HL-60/S4 (cell line): ENCODE measurements at regions not wholly inside any gene's neighbourhood (a gene's known extent, or its start where the extent isn't known, plus 50 kb on each side); places are given as distances from the start of the nearest gene placed in this dataset.

Source experiments
- in situ Hi-C: fragments of 300-500 bp; cut with MboI; formaldehyde crosslinking; loops from 2 replicates; pipeline ENCODE4 v1.14.3; 2022; ENCODE audit warnings: low sequenced_read_pairs

DNA sequence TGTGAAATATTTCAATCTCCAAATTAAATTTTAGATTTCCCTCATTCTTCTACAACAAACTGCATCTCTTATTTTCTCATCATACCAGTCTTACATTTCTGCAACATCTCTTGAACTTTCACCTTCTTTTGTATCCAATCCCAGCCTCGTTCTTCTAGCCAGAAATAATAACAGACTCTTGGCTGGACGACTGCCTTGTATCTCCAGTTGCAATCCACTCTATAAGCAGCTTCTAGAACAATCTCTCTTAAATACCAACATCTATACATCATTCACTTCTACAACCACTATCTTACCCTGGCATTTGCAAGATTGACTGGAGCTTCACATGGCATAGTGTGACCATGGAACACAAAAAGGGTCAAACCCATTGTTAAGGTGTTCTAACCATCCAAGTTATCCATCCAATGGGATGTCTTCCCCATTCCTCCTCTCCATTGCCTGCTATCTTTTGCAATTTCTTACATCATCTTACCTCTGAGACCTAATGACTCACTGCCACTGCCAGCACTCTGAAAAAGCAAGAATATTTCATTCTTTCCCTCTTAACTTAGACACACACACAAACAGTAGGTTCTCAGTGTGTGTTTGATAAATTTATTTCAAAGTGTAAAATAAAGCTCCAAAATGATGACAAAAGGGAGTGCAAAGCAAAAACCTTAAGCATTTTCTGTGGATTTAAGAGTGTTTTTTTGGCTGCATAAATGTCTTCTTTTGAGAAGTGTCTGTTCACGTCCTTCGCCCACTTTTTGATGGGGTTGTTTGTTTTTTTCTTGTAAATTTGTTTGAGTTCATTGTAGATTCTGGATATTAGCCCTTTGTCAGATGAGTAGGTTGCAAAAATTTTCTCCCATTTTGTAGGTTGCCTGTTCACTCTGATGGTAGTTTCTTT, 145.6 kb downstream of the METTL4 start:
- in situ Hi-C loops = no loop called here

DNA sequence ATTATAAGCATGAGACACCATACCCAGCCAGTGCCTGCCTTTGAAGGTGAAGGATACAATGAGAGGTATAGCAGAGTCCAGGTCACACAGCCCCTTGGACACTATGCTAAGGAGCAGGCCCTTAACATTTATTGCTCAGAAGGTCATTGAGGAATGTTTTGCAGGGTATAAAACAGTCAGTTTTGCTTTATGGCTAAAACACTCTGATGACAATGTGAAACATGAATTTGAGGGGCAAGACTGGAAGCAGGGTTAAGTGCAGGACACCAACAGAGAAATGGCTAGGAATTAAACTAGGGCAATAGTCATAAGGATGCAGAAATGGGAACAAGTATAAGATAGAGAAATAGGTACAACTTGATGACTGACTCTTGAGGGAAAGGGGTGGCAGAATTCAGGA, 141.1 kb downstream of the METTL4 start:
- in situ Hi-C loops = no loop called here

DNA sequence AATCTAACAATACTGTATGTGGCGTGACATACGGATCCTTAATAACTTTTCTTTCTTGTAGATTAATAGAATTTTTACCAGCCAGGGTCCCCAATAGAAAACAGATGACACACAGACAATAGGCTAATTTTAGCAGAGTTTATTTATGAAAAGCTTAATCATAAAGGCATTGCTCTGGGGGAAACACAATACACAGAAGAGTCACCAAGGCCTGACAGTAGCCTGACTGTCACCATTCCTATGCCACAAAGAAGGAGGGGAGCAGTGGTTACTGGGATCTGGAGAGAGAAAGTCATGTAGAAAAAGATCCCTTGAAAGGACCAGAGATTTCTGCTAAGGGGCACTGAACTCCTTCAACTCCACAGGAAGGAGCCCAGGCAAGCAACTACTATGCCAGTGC, 139.5 kb downstream of the METTL4 start:
- in situ Hi-C loops = no loop called here

- in situ Hi-C loops = no loop called here
Measured at GRCh38 chr18:2433366-2433765, 137.9 kb downstream of the METTL4 start.

DNA sequence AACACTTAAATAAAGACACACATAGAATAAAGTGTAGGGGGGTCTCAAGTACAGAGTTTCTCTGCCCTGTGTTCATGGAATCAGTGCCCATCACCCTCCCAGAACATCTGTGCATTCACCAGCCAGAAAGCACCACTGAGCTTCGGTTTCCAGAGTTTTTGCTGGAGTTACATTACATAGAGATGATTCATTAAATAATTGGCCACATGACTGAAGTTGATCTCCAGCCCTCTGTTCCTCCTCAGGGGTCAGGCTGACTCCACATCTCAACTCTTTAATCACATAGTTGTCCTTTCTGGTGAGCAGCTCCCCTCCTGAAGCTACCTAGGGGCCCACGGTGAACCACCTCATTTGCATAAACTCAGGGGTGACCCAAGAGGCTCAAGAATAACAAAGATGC, 129.8 kb downstream of the METTL4 start:
- in situ Hi-C loops = no loop called here

DNA sequence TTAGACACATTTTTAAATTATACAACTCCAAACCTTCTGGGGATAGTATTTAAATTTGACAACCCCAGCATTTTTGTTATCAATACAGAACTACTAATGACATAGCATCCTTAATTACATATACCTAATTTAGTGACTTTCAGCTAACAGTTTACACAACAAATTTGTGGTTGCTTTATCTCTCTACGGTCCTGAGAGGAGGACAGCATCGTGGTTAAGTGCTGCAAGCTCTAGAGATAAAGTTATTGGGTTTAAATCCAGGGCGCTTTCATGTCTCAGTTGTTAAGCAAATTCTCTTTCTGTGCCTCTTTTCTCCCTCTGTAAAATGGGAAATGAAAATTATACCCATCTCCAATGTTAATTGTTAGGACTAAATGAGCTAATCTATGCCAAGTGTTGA, 129.3 kb downstream of the METTL4 start:
- in situ Hi-C loops = no loop called here

- in situ Hi-C loops = no loop called here
Measured at GRCh38 chr18:2442726-2443275, 128.5 kb downstream of the METTL4 start.

DNA sequence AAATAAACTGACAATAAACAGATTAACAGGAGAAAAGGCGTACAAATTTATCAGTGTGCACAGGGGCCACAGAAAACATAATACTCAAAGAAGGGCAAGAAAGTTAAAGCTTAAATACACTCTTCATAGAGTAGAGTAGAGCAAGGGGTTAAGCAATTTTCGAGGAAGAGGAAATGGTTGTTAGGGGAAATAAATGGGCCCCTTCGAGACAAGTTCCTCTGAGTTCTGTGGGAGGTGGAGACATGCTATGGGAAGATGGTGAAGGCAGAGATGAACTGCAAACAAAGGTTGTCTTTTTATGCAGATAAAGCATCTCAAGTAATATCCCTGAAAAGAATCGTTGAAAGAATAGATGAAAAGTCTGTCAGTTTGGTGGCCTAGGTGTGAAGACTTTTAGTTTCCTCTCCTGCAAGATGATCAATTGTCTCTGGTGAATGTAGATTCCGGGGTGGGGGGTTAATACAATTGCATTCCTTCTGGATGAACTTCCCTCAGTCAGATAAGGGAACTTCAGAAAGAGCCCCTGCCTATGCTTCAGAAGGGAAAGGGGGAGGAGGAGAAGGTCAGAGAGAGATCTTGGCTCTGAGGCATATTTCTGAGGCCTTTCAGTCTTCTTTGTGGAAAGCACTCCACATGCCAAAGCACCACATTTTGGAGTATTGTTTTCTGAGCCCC, 127.0 kb downstream of the METTL4 start:
- in situ Hi-C loops = no loop called here

DNA sequence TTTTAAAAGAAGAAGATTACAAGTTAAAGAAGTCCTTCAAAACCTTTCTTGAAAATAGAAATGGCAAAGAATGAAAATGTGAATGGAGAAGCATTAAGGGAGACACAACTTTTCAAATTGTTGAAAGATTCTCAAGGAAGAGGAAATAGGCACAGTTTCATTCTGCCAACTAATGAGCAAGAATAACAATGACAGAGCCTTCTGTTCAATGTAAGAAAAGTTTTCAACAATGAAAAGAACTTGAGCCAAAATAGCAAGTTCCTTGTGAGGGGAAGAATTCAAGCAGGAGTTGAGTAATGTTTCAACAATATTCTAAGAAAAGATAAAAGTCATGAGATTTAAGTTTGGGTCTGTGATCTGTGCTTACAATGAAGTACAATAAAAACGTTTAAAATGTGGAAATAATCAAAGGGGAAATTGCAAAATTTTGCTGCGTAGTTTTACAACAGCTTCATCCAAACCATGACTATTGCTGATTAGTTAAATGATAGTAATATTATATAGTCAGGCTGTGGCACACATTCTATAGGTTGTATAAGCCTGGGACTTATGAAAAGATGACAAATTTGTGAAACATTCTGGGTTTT, 122.6 kb downstream of the METTL4 start:
- in situ Hi-C loops = no loop called here

DNA sequence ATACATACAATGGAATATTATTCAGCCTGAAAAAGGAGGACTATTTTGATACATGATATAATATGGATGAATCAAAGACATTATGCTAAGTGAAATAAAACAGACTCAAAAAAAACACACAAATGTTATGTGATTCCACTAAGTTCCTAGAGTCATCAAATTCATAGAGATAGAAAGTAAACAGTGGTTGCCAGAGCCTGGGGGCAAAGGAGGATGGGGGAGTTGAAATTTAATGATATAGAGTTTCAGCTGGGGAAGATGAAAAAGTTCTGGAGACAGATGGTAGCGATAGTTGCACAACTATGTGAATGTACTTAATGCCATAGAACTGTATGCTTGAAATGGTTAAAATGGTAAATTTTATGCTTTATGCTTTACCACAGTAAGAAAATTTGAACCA, 119.7 kb downstream of the METTL4 start:
- in situ Hi-C loops = no loop called here

DNA sequence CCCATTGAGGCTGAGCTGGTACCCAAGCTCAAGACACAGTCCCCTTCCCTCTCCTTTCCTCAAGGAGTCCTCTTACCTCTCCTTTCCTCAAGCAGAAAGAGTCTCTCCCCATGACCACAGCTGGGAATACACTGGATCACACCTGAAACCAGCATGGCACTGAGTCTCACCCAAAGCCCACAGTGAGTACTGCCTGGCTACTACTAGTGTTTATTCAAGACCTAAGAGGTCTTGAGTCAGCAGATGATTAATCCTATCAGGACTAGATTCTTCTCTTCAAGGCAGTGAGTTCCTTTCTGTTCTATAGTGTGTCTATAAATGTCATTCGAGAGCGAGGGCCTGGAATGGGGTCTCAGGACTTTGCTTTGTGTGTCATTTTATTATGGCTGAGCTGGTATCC, 111.4 kb downstream of the METTL4 start:
- in situ Hi-C loops = no loop called here

DNA sequence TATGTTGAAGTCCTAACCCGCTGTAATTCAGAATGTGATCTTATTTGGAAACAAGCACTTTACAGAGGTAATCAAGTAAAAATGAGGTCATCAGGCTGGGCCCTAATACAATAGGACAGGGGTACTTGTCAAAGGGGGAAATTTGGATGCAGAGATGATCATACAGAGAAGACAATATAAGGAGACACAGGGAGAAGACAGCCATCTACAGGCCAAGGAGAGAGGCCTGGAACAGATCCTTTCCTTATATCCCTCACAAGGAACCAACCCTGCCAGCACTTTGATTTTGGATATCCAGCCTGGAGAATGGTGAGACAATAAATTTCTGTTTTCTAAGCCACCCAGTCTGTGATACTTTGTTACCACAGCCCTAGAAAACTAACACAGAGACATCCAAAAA, 104.3 kb downstream of the METTL4 start:
- in situ Hi-C loops = no loop called here

GRCh38 chr18:2468051-2468450, 103.3 kb downstream of the METTL4 start:
- in situ Hi-C loops = no loop called here

- in situ Hi-C loops = no loop called here
Measured at GRCh38 chr18:2471523-2471922, 99.8 kb downstream of the METTL4 start.

GRCh38 chr18:2478662-2479061, 92.6 kb downstream of the METTL4 start:
- in situ Hi-C loops = no loop called here

- in situ Hi-C loops = no loop called here
Measured at GRCh38 chr18:2480536-2480935, 90.8 kb downstream of the METTL4 start.

DNA sequence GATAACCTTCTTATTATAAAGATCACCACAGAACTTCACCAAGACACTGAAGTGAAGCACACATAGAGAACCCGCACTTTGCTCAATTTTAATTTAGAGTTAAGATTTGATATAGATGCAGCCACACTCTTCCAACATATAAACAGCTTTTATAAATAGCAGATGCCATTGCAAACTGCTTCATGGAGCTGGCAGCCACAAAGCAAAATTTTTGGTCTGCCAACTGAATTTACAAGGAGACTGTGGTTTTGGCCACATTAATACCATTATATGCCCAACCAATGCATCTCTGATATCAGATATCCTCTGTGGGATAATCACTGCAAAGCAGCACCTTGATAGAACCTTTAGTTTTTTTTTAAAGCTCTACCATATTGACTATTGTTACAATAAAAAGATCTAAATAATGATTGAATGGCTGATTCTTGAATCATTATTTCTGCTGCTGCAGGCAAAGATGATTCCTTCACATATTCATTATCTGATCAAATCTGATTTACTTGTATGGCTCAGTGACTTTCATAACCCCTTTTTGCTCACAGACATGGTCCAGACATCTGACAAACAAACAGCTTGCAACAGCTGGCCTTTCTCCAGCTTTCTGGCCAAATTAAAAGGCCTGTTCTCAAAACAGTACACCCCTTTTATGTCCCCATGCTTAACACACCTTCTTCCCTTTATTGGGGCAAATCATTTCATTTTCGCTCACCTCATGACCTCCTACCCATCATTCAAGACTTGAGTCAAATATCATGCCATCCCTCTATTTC, 88.4 kb downstream of the METTL4 start:
- in situ Hi-C loops = no loop called here

- in situ Hi-C loops = no loop called here
Measured at GRCh38 chr18:2485983-2486382, 85.3 kb downstream of the METTL4 start.

DNA sequence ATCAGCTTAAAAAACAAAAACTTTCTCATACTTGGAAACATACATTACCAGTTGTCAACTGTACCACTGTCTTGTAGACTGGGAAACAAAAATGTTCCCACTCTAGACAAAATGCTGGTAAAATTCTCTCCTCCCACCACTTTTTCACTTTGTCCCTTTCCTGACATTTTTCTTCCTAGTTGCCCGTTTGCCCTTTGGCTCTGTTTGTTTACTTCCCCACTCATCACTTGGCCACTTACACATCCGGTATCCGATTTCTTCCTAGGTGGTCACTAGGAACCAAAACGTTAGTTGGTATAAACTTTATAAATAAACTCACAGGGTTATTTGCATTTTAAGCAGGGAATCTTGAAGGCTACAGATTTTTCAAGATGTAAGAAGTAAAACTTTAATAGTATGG, 84.9 kb downstream of the METTL4 start:
- in situ Hi-C loops = no loop called here
